Glutamatergic neuron (in vitro differentiated cells): ENCODE measurements at regions not wholly inside any gene's neighbourhood (a gene's known extent, or its start where the extent isn't known, plus 50 kb on each side); places are given as distances from the start of the nearest gene placed in this dataset.
"Not testable (repeated sequence)": the region's sequence is repeated elsewhere in the genome, so short reads cannot be mapped to it uniquely, and the experiment has no call there.

Experiments
- DNase-seq: peaks from one replicate; pipeline ENCODE4 v3.0.0; 2022
- H3K27ac Mint-ChIP-seq: one replicate; pipeline ENCODE4 v1.8.0; 2020; ENCODE audit warnings: mild to moderate bottlenecking, mixed read lengths, inconsistent platforms; ENCODE audit not compliant: unreplicated experiment
- H3K27me3 Mint-ChIP-seq: one replicate; pipeline ENCODE4 v1.8.0; 2020; ENCODE audit warnings: mild to moderate bottlenecking, moderate library complexity, mixed read lengths, inconsistent platforms; ENCODE audit not compliant: unreplicated experiment
- H3K36me3 Mint-ChIP-seq: one replicate; pipeline ENCODE4 v1.8.0; 2020; ENCODE audit warnings: mild to moderate bottlenecking, mixed read lengths, inconsistent platforms; ENCODE audit not compliant: unreplicated experiment
- H3K4me1 Mint-ChIP-seq: one replicate; pipeline ENCODE4 v1.8.0; 2020; ENCODE audit warnings: mild to moderate bottlenecking, low read depth, mixed read lengths, inconsistent platforms; ENCODE audit not compliant: unreplicated experiment
- H3K4me3 Mint-ChIP-seq: one replicate; pipeline ENCODE4 v1.8.0; 2020; ENCODE audit warnings: mild to moderate bottlenecking, mixed read lengths, inconsistent platforms; ENCODE audit not compliant: unreplicated experiment
- H3K9me3 Mint-ChIP-seq: one replicate; pipeline ENCODE4 v1.8.0; 2020; ENCODE audit warnings: mild to moderate bottlenecking, moderate library complexity, mixed read lengths, inconsistent platforms; ENCODE audit not compliant: unreplicated experiment

- H3K27ac Mint-ChIP-seq, H3K4me3 Mint-ChIP-seq, H3K27me3 Mint-ChIP-seq, DNase-seq, H3K36me3 Mint-ChIP-seq, H3K9me3 Mint-ChIP-seq: not testable (repeated sequence)
- H3K4me1 Mint-ChIP-seq = peaks cover 19% of the 10 kb centered on the region
Measured at GRCh38 chr16:29340779-29341438, 65.6 kb downstream of the NPIPB11 start.

GRCh38 chr16:29340235-29340634 is 66.3 kb downstream of the NPIPB11 start:
- H3K27me3 Mint-ChIP-seq, H3K4me3 Mint-ChIP-seq, H3K27ac Mint-ChIP-seq, H3K36me3 Mint-ChIP-seq, DNase-seq, H3K9me3 Mint-ChIP-seq: not testable (repeated sequence)
- H3K4me1 Mint-ChIP-seq = peaks cover 19% of the 10 kb centered on the region

- not testable (repeated sequence) for H3K4me3 Mint-ChIP-seq, H3K27ac Mint-ChIP-seq, H3K36me3 Mint-ChIP-seq, H3K27me3 Mint-ChIP-seq, DNase-seq, H3K9me3 Mint-ChIP-seq
- H3K4me1 Mint-ChIP-seq = peaks cover 23% of the 10 kb centered on the region
Measured at GRCh38 chr16:29338821-29339700, 67.5 kb downstream of the NPIPB11 start.

DNA sequence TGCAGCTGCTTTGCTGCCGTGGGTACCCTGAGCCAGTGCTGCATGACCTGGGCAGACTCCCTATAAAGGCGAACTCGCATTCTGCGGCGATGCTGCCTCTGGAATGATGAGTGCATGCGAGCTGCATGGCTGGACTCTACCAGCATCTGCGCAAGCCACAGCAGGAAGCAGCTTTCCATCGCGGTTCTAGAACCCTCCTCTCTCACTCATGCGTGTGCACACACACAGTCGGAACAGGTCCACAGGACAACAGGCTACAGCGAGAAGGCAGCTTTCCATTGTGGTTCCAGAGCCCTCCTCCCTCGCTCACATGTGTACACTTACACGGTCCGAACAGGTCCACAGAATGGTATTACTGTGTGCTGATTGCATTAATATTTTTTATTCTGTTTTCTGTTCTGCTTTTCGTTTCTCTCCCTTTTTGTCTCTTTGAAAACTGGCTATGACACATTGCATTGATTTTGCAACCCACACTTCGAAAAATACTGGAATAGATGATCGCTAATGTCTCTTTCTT is 69.1 kb downstream of the NPIPB11 start:
- not testable (repeated sequence) for H3K27me3 Mint-ChIP-seq, H3K9me3 Mint-ChIP-seq, DNase-seq, H3K4me3 Mint-ChIP-seq, H3K27ac Mint-ChIP-seq, H3K36me3 Mint-ChIP-seq
- H3K4me1 Mint-ChIP-seq = peaks cover 30% of the 10 kb centered on the region

DNA sequence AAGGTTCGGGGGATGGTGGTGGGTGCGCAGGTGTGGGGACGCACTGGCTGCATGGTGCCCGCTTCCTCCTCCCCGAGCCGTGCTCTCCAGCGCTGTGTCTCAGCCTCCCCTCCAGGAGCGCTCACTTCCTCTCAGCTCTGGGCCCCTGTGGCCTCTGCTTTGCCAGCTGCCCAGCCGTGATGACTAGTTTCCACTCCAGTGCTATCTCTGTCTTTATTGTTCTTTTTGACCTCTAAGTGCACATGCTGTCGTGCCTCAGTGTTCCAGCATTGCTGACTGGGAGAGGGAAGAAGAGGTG is 71.0 kb downstream of the NPIPB11 start:
- H3K27me3 Mint-ChIP-seq, H3K36me3 Mint-ChIP-seq, H3K27ac Mint-ChIP-seq, DNase-seq, H3K4me3 Mint-ChIP-seq, H3K9me3 Mint-ChIP-seq: not testable (repeated sequence)
- H3K4me1 Mint-ChIP-seq = peaks cover 27% of the 10 kb centered on the region

GRCh38 chr16:29334776-29335548 is 71.5 kb downstream of the NPIPB11 start:
- DNase-seq, H3K27me3 Mint-ChIP-seq, H3K4me3 Mint-ChIP-seq, H3K36me3 Mint-ChIP-seq, H3K9me3 Mint-ChIP-seq: not testable (repeated sequence)
- Mint-ChIP-seq H3K4me1 (peaks cover 27% of the 10 kb centered on the region), H3K27ac (peak overlapping the region; percentile 38)

DNA sequence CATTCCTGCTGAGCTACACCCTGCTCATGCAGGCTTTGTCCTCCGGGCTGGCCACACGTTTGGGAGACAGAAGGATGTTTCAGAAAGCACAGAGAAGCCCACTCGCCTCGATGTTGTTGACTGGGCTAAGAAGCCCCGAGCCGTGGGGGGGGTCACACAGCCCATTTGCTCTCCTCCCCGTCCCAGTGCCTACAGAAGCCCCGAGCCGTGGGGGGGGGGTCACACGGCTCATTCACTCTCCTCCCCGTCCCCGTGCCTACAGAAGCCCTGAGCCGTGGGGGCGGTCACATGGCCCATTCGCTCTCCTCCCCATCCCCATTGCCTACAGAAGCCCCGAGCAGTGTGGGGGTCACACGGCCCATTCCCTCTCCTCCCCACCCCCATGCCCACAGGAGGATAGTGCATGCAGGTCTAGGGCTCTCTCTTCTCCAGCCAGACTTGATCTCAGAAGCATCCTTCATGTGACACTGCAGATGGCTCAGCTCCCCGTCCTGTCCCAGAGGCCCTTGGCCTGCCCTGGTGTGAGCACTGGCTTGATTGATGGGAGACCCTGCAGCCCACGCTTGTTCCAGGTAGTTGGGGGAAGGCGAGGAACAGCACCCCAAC is 72.9 kb downstream of the NPIPB11 start:
- H3K27me3 Mint-ChIP-seq, H3K4me3 Mint-ChIP-seq, H3K27ac Mint-ChIP-seq, DNase-seq, H3K36me3 Mint-ChIP-seq, H3K9me3 Mint-ChIP-seq: not testable (repeated sequence)
- peaks cover 26% of the 10 kb centered on the region for H3K4me1 Mint-ChIP-seq

DNA sequence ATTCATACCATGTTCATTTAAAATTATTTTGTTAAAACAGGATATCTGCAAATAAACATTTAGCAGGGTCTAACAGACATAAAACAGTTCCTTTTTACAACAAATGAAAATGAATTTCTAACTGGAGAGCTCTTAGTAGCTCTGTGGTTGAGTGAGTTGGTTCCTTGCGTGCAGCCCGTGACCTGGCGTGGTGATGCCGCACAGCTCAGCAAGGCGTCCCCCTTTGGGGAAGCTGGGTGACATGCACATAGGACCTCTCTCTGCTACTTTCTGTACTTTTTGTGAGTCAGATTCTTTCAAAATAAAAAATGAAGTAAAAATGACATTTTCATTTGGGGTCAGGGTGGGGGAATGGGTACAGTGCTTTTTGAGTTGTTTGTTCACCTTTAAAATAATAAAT is 75.9 kb downstream of the NPIPB11 start:
- H3K27me3 Mint-ChIP-seq, H3K9me3 Mint-ChIP-seq, DNase-seq, H3K36me3 Mint-ChIP-seq, H3K4me3 Mint-ChIP-seq, H3K27ac Mint-ChIP-seq: not testable (repeated sequence)
- peaks cover 14% of the 10 kb centered on the region for H3K4me1 Mint-ChIP-seq

- H3K36me3 Mint-ChIP-seq, H3K27ac Mint-ChIP-seq, H3K4me1 Mint-ChIP-seq, H3K4me3 Mint-ChIP-seq, H3K27me3 Mint-ChIP-seq, H3K9me3 Mint-ChIP-seq, DNase-seq: not testable (repeated sequence)
Measured at GRCh38 chr16:29328528-29328927, 78.0 kb downstream of the NPIPB11 start.

GRCh38 chr16:29327631-29328408 is 78.7 kb downstream of the NPIPB11 start:
- not testable (repeated sequence) for DNase-seq, H3K27ac Mint-ChIP-seq, H3K9me3 Mint-ChIP-seq, H3K4me3 Mint-ChIP-seq, H3K4me1 Mint-ChIP-seq, H3K36me3 Mint-ChIP-seq, H3K27me3 Mint-ChIP-seq
